RWPE1 (cell line): ENCODE measurements at regions not wholly inside any gene's neighbourhood (a gene's known extent, or its start where the extent isn't known, plus 50 kb on each side); places are given as distances from the start of the nearest gene placed in this dataset.

Source experiments
- CTCF ChIA-PET: fragments of 350-600 bp; sonication (Branson Sonifier 250); formaldehyde crosslinking; extraction: SDS; loops from one replicate; lab custom pipeline; 2021; lab: Yijun Ruan, JAX
- POLR2A ChIA-PET: fragments of 400-600 bp; formaldehyde crosslinking; extraction: SDS; loops from one replicate; lab custom pipeline; 2020; ENCODE audit warnings: antibody characterized with exemption; ENCODE audit not compliant: low non-redundant PET; lab: Yijun Ruan, JAX
- DNase-seq: peaks from one replicate; pipeline ENCODE4 v3.0.0; 2012; ENCODE audit warnings: low spot score
- H3K27ac ChIP-seq: fragments of 450-650 bp; 2 replicates; pipeline ENCODE4 v1.5.1; 2017
- CTCF ChIP-seq: fragments of 450-650 bp; conservative IDR thresholded peaks from 2 replicates; pipeline ENCODE4 v1.5.1; 2017; ENCODE audit warnings: low read depth, mild to moderate bottlenecking

GRCh38 chr1:239436286-239436685 lies 49.9 kb downstream of the CHRM3 start:
- ChIA-PET CTCF (no interaction called here), POLR2A (no interaction called here)
- no peak for DNase-seq
- TF ChIP-seq CTCF: no peak
- no peak overlapping the region for H3K27ac ChIP-seq

GRCh38 chr1:239437822-239438221 lies 51.5 kb downstream of the CHRM3 start:
- TF ChIP-seq CTCF: no peak
- no peak for DNase-seq
- H3K27ac ChIP-seq: no peak overlapping the region
- ChIA-PET CTCF (no interaction called here), POLR2A (no interaction called here)

- ChIA-PET POLR2A (no interaction called here), CTCF (interaction anchor here (0.6 kb wide), 1 partner anchor 22 kb away, joined by 3 read pairs; no protein-coding TSS in a partner anchor)
- H3K27ac ChIP-seq: no peak overlapping the region
- TF ChIP-seq CTCF: no peak
- DNase-seq: no peak
Measured at GRCh38 chr1:239438891-239439290, 52.5 kb downstream of the CHRM3 start.

DNA sequence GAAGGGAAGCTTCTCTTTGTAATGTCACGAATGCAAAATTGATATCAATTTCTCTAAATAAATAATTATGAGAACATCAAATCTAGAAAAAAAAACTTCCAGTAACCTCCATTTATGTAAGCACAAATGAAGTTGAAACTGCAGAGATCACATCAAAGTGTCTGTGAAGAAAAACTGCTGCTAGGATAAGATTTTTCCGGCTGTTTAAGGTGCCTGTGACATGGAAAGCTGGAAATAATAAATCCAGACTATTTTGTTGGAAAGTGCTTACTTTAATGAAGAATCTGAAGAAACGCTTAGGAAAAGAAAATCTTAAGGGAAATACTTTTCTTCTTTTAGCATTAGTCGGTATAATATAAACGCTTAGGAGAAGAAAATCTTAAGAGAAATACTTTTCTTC lies 57.0 kb downstream of the CHRM3 start:
- DNase-seq: no peak
- no peak overlapping the region for H3K27ac ChIP-seq
- CTCF ChIA-PET: interaction anchor here (0.6 kb wide), 1 partner anchor 1751 kb away, joined by 4 read pairs; no protein-coding TSS in a partner anchor
- TF ChIP-seq CTCF: no peak
- POLR2A ChIA-PET: no interaction called here

- TF ChIP-seq CTCF: no peak
- CTCF ChIA-PET: no interaction called here
- DNase-seq: no peak
- POLR2A ChIA-PET: no interaction called here
- H3K27ac ChIP-seq: no peak overlapping the region
Measured at GRCh38 chr1:239446611-239447010, 60.2 kb downstream of the CHRM3 start.

DNA sequence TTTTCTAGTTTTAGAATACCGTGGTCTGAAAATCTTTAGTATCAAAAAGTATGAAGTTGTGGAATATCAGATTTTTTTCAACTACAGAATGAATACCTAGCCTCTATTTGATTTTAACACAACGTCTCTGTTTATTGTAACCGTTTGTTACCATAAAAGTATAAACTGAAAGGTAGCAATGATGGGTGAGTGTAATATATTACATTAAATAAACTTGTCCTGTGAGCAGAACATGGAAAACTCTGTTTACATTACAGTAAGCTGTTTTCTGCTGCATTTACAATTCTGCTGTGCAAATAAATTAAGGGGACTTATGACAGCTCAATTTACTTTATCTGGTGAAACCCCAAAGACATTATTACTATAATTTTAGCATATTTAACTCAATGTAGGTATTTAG lies 62.5 kb downstream of the CHRM3 start:
- CTCF ChIA-PET: interaction anchor here (0.5 to 0.6 kb wide), 2 partner anchors 65 to 1519 kb away, joined by 3 read pairs; no protein-coding TSS in a partner anchor
- H3K27ac ChIP-seq: no peak overlapping the region
- DNase-seq: no peak
- no peak for TF ChIP-seq CTCF
- POLR2A ChIA-PET: no interaction called here
